Osteoblast (primary cell): ENCODE measurements at regions not wholly inside any gene's neighbourhood (a gene's known extent, or its start where the extent isn't known, plus 50 kb on each side); places are given as distances from the start of the nearest gene placed in this dataset.
A peak's percentile ranks its signal among the peaks of the same experiment; 100 is the strongest.

Source experiments
- DNase-seq: peaks from one replicate; pipeline ENCODE4 v3.0.0; 2011; ENCODE audit warnings: low spot score, mixed read lengths; ENCODE audit not compliant: insufficient read length; ENCODE audit errors: missing footprints
- H2AFZ ChIP-seq: 2 replicates; pipeline ENCODE4 v1.6.0; 2011; ENCODE audit warnings: mild to moderate bottlenecking, low read length
- H3K27ac ChIP-seq: 2 replicates; pipeline ENCODE4 v1.5.1; 2011; ENCODE audit warnings: mild to moderate bottlenecking, low read depth, low read length, moderate library complexity
- H3K27me3 ChIP-seq: 2 replicates; pipeline ENCODE4 v1.6.0; 2012; ENCODE audit warnings: mild to moderate bottlenecking, control low read depth, inconsistent platforms, low read length, moderate library complexity; ENCODE audit not compliant: insufficient read depth
- H3K36me3 ChIP-seq: 2 replicates; pipeline ENCODE4 v1.5.1; 2011; ENCODE audit warnings: mild to moderate bottlenecking, low read length, control low read depth, moderate library complexity; ENCODE audit not compliant: insufficient read depth
- H3K4me1 ChIP-seq: 2 replicates; pipeline ENCODE4 v1.5.1; 2011; ENCODE audit warnings: mild to moderate bottlenecking, low read length, control low read depth, moderate library complexity; ENCODE audit not compliant: insufficient read depth
- H3K4me2 ChIP-seq: 2 replicates; pipeline ENCODE4 v1.6.0; 2011; ENCODE audit warnings: mild to moderate bottlenecking, low read length; ENCODE audit not compliant: insufficient read depth
- H3K4me3 ChIP-seq: fragments of 200-600 bp; sonication (generic); 3 replicates; pipeline ENCODE4 v1.5.1; 2012; ENCODE audit warnings: mild to moderate bottlenecking, low read length, inconsistent platforms; ENCODE audit not compliant: insufficient read depth
- H3K79me2 ChIP-seq: 2 replicates; pipeline ENCODE4 v1.6.0; 2012; ENCODE audit warnings: mild to moderate bottlenecking, low read length, control low read depth, inconsistent platforms; ENCODE audit not compliant: insufficient read depth
- H3K9me3 ChIP-seq: 2 replicates; pipeline ENCODE4 v1.5.1; 2011; ENCODE audit warnings: low read depth, low read length, control low read depth
- H4K20me1 ChIP-seq: 2 replicates; pipeline ENCODE4 v1.6.0; 2012; ENCODE audit warnings: mild to moderate bottlenecking, low read length, control low read depth; ENCODE audit not compliant: insufficient read depth
- CTCF ChIP-seq: IDR thresholded peaks from 2 replicates; pipeline ENCODE4 v1.5.1; 2011; ENCODE audit warnings: mild to moderate bottlenecking, low read depth, low read length, moderate library complexity; ENCODE audit errors: extremely low read depth

- no peak overlapping the region for H2AFZ ChIP-seq
- no peak for DNase-seq
- H3K4me3 ChIP-seq, result no peak overlapping the region
- peak overlapping the region; percentile 44 for H3K27ac ChIP-seq
- TF ChIP-seq CTCF, result no peak
- H3K4me2 ChIP-seq, result no peak overlapping the region
- H3K9me3 ChIP-seq, result no peaks in the 10 kb centered on the region
- peaks cover 32% of the 10 kb centered on the region for H3K79me2 ChIP-seq
- H3K4me1 ChIP-seq, result peaks cover 81% of the 10 kb centered on the region
- no peaks in the 10 kb centered on the region for H3K36me3 ChIP-seq
- no peaks in the 10 kb centered on the region for H4K20me1 ChIP-seq
- no peaks in the 10 kb centered on the region for H3K27me3 ChIP-seq
Measured at GRCh38 chr2:145025382-145025781, 505.5 kb upstream of the ZEB2 start.

GRCh38 chr2:145023334-145023934 lies 503.5 kb upstream of the ZEB2 start:
- peak overlapping the region; percentile 57 for H3K4me3 ChIP-seq

GRCh38 chr2:145022666-145023333 lies 502.9 kb upstream of the ZEB2 start:
- no peak for TF ChIP-seq CTCF
- Histone ChIP-seq H3K4me2 (peak overlapping the region; percentile 86), H3K4me3 (peak overlapping the region; percentile 57), H3K79me2 (peaks cover 25% of the 10 kb centered on the region), H3K4me1 (peaks cover 57% of the 10 kb centered on the region), H3K36me3 (no peaks in the 10 kb centered on the region), H2AFZ (peak overlapping the region; percentile 4), H4K20me1 (no peaks in the 10 kb centered on the region), H3K27ac (peak overlapping the region; percentile 99), H3K27me3 (no peaks in the 10 kb centered on the region), H3K9me3 (no peaks in the 10 kb centered on the region)
- DNase-seq, result peak; percentile 48

More at GRCh38 chr2:145023334-145023934, 503.5 kb upstream of the ZEB2 start:
- H3K9me3 ChIP-seq, result no peaks in the 10 kb centered on the region
- peak overlapping the region; percentile 99 for H3K27ac ChIP-seq
- no peaks in the 10 kb centered on the region for H3K27me3 ChIP-seq
- H3K4me1 ChIP-seq, result peaks cover 63% of the 10 kb centered on the region
- no peaks in the 10 kb centered on the region for H3K36me3 ChIP-seq
- peak overlapping the region; percentile 86 for H3K4me2 ChIP-seq
- DNase-seq, result no peak
- peak overlapping the region; percentile 4 for H2AFZ ChIP-seq
- no peak for TF ChIP-seq CTCF
- H4K20me1 ChIP-seq, result no peaks in the 10 kb centered on the region
- H3K79me2 ChIP-seq, result peaks cover 27% of the 10 kb centered on the region

GRCh38 chr2:145021962-145022665 lies 502.2 kb upstream of the ZEB2 start:
- Histone ChIP-seq H3K4me3 (peak overlapping the region; percentile 57), H2AFZ (peak overlapping the region; percentile 18), H3K36me3 (no peaks in the 10 kb centered on the region)

More at GRCh38 chr2:145021962-145022665, 502.2 kb upstream of the ZEB2 start:
- no peak for TF ChIP-seq CTCF
- H3K4me1 ChIP-seq, result peaks cover 50% of the 10 kb centered on the region
- peaks cover 24% of the 10 kb centered on the region for H3K79me2 ChIP-seq
- no peak for DNase-seq
- peak overlapping the region; percentile 86 for H3K4me2 ChIP-seq
- H3K27me3 ChIP-seq, result no peaks in the 10 kb centered on the region
- no peaks in the 10 kb centered on the region for H3K9me3 ChIP-seq
- no peaks in the 10 kb centered on the region for H4K20me1 ChIP-seq
- H3K27ac ChIP-seq, result peak overlapping the region; percentile 99
